WI38 (cell line): ENCODE measurements at regions not wholly inside any gene's neighbourhood (a gene's known extent, or its start where the extent isn't known, plus 50 kb on each side); places are given as distances from the start of the nearest gene placed in this dataset.

Experiments
- H3K4me3 ChIP-seq: 2 replicates; pipeline ENCODE4 v1.5.1; 2011; ENCODE audit warnings: low read depth, mild to moderate bottlenecking, control low read depth, low read length
- TF ChIP-seq, protein P1 (sequence below): IDR thresholded peaks from 2 replicates; pipeline ENCODE4 v1.5.1; 2012; ENCODE audit warnings: low read depth, mild to moderate bottlenecking, control low read depth, low read length

DNA sequence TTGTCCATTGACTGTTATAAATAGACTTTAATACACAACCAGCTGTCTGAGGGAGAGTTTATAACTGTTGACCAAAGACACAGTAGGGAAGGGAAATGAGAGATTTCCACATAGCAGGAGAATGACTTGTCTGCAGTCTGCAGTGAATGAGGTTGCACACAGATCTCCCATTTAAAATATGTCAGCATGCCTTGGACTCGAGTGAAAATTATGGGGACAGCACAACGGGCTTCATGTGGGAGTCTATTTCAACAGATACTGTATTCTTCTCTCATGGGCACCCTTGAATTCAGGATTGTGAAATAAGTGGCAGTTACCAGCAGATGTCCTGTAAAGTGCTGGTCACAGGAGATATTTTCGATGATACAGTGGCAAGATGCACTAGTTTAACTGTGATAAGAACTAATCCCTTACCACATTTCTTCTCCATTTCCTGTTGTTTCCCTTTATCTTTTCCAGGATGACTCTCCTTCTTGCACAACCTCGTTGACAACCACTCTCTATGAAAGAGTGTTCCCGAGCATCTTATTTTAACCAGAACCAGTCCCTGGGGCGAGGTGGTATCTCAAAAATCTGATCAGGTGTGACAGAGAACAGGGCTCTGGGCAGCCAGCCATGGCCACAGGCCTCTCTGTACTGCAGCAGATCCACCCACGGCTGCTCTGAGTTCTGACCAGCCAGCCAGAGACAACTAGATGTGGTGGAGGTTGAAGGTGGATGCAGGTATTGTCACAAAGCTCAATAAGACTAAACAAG is 51.5 kb upstream of the MAP3K1 start:
- no peak overlapping the region for H3K4me3 ChIP-seq
- TF ChIP-seq, protein P1, sequence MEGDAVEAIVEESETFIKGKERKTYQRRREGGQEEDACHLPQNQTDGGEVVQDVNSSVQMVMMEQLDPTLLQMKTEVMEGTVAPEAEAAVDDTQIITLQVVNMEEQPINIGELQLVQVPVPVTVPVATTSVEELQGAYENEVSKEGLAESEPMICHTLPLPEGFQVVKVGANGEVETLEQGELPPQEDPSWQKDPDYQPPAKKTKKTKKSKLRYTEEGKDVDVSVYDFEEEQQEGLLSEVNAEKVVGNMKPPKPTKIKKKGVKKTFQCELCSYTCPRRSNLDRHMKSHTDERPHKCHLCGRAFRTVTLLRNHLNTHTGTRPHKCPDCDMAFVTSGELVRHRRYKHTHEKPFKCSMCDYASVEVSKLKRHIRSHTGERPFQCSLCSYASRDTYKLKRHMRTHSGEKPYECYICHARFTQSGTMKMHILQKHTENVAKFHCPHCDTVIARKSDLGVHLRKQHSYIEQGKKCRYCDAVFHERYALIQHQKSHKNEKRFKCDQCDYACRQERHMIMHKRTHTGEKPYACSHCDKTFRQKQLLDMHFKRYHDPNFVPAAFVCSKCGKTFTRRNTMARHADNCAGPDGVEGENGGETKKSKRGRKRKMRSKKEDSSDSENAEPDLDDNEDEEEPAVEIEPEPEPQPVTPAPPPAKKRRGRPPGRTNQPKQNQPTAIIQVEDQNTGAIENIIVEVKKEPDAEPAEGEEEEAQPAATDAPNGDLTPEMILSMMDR: no peak

DNA sequence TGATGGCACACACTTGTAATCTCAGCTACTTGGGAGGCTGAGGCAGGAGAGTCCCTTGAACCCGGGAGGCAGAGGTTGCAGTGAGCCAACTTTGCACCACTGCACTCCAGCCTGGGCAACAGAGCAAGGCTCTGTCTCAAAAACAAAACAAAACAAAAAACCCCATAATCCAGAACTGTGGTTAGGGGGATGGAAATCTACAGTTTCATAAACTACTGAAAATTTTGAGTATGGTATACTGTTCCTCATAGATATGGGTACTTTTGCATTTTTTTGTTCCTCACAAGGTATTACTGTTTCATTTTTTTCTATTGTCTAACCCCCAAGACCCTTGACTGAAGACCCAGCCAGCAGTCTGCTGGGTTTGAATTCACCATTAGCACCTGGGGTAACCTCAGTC is 52.2 kb upstream of the MAP3K1 start:
- H3K4me3 ChIP-seq: no peak overlapping the region

DNA sequence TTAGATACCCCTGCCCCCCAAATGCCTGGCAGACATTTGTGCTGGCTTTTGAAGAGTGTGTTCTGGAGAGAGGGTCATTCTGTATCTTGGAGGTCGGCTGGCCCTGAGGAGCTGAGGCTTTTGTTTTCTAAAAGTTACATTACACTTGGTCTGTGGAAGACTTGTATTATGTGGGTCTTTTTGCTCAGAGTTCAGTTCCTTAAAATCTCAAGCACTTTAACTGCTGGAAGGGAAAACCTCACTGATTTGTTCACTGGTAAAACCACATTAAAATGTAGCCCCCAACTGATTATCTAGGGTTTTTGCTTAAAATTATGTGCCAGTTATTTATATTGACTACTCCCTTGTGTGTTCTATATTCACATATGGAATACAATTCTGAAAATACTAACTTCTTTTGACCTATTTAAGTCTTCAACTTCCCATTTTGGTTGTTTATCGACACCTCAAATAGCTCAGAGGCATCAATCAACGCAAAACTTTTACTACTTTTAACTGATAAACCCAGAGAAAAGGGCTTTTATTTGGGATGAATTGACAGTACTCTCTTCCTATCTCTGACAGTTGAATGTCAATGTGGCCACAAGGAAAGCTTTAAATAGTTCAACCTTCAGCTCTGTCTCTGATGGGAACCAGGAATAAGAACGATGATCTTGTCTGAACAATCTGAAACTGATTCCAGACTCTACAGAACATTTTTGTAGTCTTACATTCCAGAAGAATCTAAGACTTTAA is 54.0 kb upstream of the MAP3K1 start:
- TF ChIP-seq, protein P1: no peak
- no peak overlapping the region for H3K4me3 ChIP-seq

More for the DNA sequence above, 52.2 kb upstream of the MAP3K1 start:
- TF ChIP-seq, protein P1: no peak

DNA sequence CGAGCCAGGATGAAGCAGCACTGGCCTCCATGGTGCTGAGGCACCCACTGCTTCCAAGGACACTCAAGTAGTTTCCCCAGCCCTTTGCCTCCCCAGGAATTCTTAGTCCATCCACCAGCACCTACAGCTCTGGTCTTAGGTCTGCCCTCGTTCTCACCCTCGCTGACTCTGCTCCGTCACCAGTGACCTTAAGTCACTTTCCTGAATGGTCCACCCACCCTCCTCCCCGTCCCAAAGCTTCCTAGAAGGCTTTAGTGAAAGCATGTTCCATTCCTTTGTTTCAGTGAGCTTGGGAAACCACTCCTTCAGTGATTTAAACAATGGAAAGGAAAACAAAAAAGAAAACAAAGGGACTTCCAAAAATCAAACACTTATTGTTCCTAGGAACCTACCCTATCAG is 54.6 kb upstream of the MAP3K1 start:
- no peak overlapping the region for H3K4me3 ChIP-seq
- TF ChIP-seq, protein P1: no peak

DNA sequence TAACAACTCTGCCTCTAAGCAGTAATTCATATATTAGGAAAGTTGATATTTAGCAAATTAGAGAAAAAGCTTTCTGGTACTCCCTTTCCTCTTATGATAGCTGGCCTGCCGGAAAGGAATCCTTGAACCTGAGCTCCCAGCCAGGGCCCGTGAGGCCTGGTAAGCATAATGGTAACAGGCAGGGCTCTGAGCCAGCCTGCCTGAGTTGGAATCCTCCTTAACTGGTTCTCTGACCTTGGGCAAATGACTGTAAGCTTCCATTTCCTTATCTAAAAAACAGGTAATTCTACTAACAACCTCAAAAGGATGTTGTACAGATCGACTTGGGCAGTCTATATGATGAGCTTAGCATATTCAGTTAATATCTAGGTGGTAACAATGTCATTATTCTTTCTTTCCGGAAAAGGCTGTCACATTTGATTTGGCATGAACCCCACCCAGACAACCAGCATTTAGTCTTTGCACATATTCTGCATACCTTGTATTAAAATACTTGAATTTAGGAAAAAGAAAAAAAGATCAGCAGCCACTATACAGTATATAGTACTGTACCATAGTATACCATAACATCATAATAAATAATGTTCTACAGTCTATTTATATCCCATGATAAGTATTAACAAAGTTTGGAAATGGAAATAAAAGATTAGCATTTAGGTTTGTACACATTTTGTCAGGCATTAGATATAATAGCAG is 55.7 kb upstream of the MAP3K1 start:
- H3K4me3 ChIP-seq: no peak overlapping the region
- TF ChIP-seq, protein P1: no peak

DNA sequence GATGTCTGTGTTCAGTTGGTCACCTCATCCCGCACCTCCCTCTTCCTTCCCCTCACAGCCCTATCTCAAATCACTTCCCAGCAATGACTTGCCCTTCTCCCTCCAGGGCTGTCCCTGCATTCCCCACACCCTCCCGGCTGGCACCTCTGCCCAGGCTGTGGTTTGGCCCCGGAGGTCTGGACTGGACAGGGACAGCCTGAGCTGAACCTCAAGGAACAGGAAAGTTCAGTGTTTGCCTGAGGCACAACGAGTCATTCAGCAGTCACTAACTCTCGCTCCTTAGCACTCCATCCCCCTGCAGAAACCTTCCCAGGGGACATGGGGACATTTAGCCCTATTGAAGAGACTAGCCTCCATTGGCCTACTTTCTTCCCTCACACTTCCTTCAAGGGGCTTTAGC is 58.3 kb upstream of the MAP3K1 start:
- no peak overlapping the region for H3K4me3 ChIP-seq
- TF ChIP-seq, protein P1: no peak
